PC-3 (cell line): ENCODE measurements at regions not wholly inside any gene's neighbourhood (a gene's known extent, or its start where the extent isn't known, plus 50 kb on each side); places are given as distances from the start of the nearest gene placed in this dataset.

ENCODE experiments used
- ATAC-seq: fragments of 200-7000 bp; cut with Tn5 transposase; 2 replicates; pipeline ENCODE4 v1.9.1; 2020; ENCODE audit warnings: mild to moderate bottlenecking, moderate library complexity
- BruUV-seq: library from RNA; stranded (reverse); fragments of 400-500 nt; replicated peaks from 2 replicates; lab custom pipeline; 2021; lab: Mats Ljungman, UMichigan
- CTCF ChIA-PET: fragments of 300-600 bp; sonication (Branson Sonifier 250); formaldehyde crosslinking; loops from one replicate; lab custom pipeline; 2022; ENCODE audit warnings: antibody characterized with exemption; lab: Charles Lee
- POLR2A ChIA-PET: fragments of 300-600 bp; sonication (Branson Sonifier 250); formaldehyde crosslinking; loops from one replicate; lab custom pipeline; 2022; ENCODE audit warnings: antibody characterized with exemption; ENCODE audit not compliant: unreplicated experiment; lab: Charles Lee
- DNase-seq: peaks from one replicate; pipeline ENCODE4 v3.0.0-alpha.2; 2015
- H2AFZ ChIP-seq: fragments of 300-600 bp; sonication (generic); 2 replicates; pipeline ENCODE4 v1.6.0; 2016; ENCODE audit warnings: antibody characterized with exemption, low read length
- H3F3A ChIP-seq: fragments of 300-600 bp; sonication (generic); one replicate; pipeline ENCODE4 v1.6.0; 2017; ENCODE audit warnings: antibody characterized with exemption, low read length, control low read depth, mild to moderate bottlenecking; ENCODE audit not compliant: unreplicated experiment
- H3K27ac ChIP-seq: fragments of 300-600 bp; sonication (generic); 2 replicates; pipeline ENCODE4 v1.5.1; 2016; ENCODE audit warnings: mild to moderate bottlenecking, low read length
- H3K27me3 ChIP-seq: fragments of 300-600 bp; sonication (generic); 2 replicates; pipeline ENCODE4 v1.6.1; 2016; ENCODE audit warnings: low read length, mixed read lengths
- H3K36me3 ChIP-seq: fragments of 300-600 bp; sonication (generic); 2 replicates; pipeline ENCODE4 v1.6.1; 2016; ENCODE audit warnings: low read depth, mixed run types, low read length, mixed read lengths
- H3K4me1 ChIP-seq: fragments of 300-600 bp; sonication (generic); 2 replicates; pipeline ENCODE4 v1.5.1; 2016; ENCODE audit warnings: low read length; ENCODE audit not compliant: insufficient read depth
- H3K4me2 ChIP-seq: fragments of 300-600 bp; sonication (generic); 2 replicates; pipeline ENCODE4 v1.6.0; 2016; ENCODE audit warnings: low read length
- H3K4me3 ChIP-seq: fragments of 300-600 bp; sonication (generic); 2 replicates; pipeline ENCODE4 v1.5.1; 2016; ENCODE audit warnings: mild to moderate bottlenecking, low read length, mixed read lengths
- H3K79me2 ChIP-seq: fragments of 300-600 bp; sonication (generic); 2 replicates; pipeline ENCODE4 v1.6.1; 2017; ENCODE audit warnings: low read length, mixed read lengths
- H3K9ac ChIP-seq: fragments of 300-600 bp; sonication (generic); 2 replicates; pipeline ENCODE4 v1.6.0; 2016; ENCODE audit warnings: mild to moderate bottlenecking, low read length
- H3K9me2 ChIP-seq: fragments of 300-600 bp; sonication (generic); replicated peaks from 2 replicates; pipeline ENCODE4 v1.6.1; 2016; ENCODE audit warnings: mixed run types, low read length, mixed read lengths
- H3K9me3 ChIP-seq: fragments of 300-600 bp; sonication (generic); 2 replicates; pipeline ENCODE4 v1.6.1; 2016; ENCODE audit warnings: low read length, mixed read lengths
- H4K20me1 ChIP-seq: fragments of 300-600 bp; sonication (generic); 2 replicates; pipeline ENCODE4 v1.6.1; 2016; ENCODE audit warnings: low read length, mixed read lengths
- EZH2 ChIP-seq: fragments of 300-600 bp; sonication (generic); IDR thresholded peaks from one replicate; pipeline ENCODE4 v1.6.1; 2017; ENCODE audit warnings: antibody characterized with exemption, mild to moderate bottlenecking, low read length; ENCODE audit not compliant: unreplicated experiment
- EZH2phosphoT487 ChIP-seq: fragments of 300-600 bp; sonication (generic); IDR thresholded peaks from 2 replicates; pipeline ENCODE4 v1.6.1; 2018; ENCODE audit warnings: mild to moderate bottlenecking, antibody characterized with exemption, low read length, borderline replicate concordance
- intact Hi-C: fragments of 100-400 bp; cut with micrococcal nuclease; formaldehyde crosslinking; loops from 2 replicates; pipeline ENCODE4 v1.9.0; 2023
- TF ChIP-seq, protein P1 (sequence below): fragments of 300-600 bp; sonication (generic); conservative IDR thresholded peaks from 2 replicates; pipeline ENCODE4 v1.5.1; 2017; ENCODE audit warnings: antibody characterized with exemption, low read depth, mild to moderate bottlenecking, low read length

DNA sequence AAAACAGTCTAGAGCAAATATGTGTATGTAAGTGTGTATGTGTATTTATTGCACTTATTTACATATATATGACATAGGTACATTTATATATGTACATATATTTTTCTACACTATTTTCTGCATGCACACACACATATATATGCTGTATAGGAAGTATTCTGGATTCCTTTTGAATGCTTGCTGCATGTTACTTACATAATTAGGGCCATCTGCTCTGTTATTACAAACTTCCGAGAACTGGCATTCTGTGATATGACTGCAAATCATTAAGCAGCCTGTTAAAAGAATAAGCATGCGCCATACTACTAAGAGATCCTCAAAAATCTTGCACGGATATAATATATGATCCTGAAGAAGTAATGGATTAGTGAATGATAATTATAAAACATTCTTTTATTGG is 1157.6 kb upstream of the TENM3 start:
- POLR2A ChIA-PET, result no interaction called here

DNA sequence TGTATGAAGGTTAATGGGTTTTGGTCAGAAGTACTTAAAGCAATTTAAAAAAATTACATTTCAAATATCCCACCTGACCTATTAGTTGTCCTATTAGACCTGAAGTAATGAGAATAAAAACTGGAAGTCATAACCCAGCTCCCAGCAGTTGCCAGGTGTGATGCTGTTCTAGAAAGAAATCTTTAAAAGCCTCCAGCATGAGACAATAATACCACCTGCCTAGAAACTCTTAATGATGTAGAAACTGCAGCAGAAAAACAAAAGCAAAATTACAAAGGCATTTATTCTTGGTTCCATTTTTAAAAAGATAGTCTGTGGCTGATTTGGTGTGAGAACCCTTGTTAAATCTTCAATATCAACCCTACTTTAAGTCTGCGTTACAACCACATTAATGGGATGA is 1137.7 kb upstream of the TENM3 start:
- Histone ChIP-seq H3K4me3 (no peak overlapping the region), H3K4me1 (no peaks in the 10 kb centered on the region), H3F3A (no peaks in the 10 kb centered on the region), H3K79me2 (no peaks in the 10 kb centered on the region), H3K27ac (no peak overlapping the region), H4K20me1 (no peaks in the 10 kb centered on the region), H3K9me2 (no peaks in the 10 kb centered on the region), H3K4me2 (no peak overlapping the region), H3K27me3 (no peaks in the 10 kb centered on the region), H3K9ac (no peak overlapping the region), H3K36me3 (no peaks in the 10 kb centered on the region), H2AFZ (no peak overlapping the region), H3K9me3 (no peaks in the 10 kb centered on the region)
- TF ChIP-seq, protein P1, sequence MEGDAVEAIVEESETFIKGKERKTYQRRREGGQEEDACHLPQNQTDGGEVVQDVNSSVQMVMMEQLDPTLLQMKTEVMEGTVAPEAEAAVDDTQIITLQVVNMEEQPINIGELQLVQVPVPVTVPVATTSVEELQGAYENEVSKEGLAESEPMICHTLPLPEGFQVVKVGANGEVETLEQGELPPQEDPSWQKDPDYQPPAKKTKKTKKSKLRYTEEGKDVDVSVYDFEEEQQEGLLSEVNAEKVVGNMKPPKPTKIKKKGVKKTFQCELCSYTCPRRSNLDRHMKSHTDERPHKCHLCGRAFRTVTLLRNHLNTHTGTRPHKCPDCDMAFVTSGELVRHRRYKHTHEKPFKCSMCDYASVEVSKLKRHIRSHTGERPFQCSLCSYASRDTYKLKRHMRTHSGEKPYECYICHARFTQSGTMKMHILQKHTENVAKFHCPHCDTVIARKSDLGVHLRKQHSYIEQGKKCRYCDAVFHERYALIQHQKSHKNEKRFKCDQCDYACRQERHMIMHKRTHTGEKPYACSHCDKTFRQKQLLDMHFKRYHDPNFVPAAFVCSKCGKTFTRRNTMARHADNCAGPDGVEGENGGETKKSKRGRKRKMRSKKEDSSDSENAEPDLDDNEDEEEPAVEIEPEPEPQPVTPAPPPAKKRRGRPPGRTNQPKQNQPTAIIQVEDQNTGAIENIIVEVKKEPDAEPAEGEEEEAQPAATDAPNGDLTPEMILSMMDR, result no peak
- no peak for TF ChIP-seq EZH2
- no peak for TF ChIP-seq EZH2phosphoT487
- POLR2A ChIA-PET, result no interaction called here
- DNase-seq, result no peak
- CTCF ChIA-PET, result no interaction called here
- no TSS peak for BruUV-seq
- ATAC-seq, result no peak
- intact Hi-C loops, result no loop called here

More for the DNA sequence above, 1157.6 kb upstream of the TENM3 start:
- no peak for TF ChIP-seq EZH2
- TF ChIP-seq, protein P1, result no peak
- TF ChIP-seq EZH2phosphoT487, result no peak
- Histone ChIP-seq H2AFZ (no peak overlapping the region), H3K9me3 (no peaks in the 10 kb centered on the region), H4K20me1 (no peaks in the 10 kb centered on the region), H3K4me1 (no peaks in the 10 kb centered on the region), H3K36me3 (no peaks in the 10 kb centered on the region), H3K4me2 (no peak overlapping the region), H3K27me3 (no peaks in the 10 kb centered on the region), H3K9ac (no peak overlapping the region), H3K79me2 (no peaks in the 10 kb centered on the region), H3K9me2 (no peaks in the 10 kb centered on the region), H3F3A (no peaks in the 10 kb centered on the region), H3K27ac (no peak overlapping the region), H3K4me3 (no peak overlapping the region)
- DNase-seq (no peak), ATAC-seq (no peak)
- no TSS peak for BruUV-seq
- CTCF ChIA-PET, result no interaction called here
- intact Hi-C loops, result no loop called here

DNA sequence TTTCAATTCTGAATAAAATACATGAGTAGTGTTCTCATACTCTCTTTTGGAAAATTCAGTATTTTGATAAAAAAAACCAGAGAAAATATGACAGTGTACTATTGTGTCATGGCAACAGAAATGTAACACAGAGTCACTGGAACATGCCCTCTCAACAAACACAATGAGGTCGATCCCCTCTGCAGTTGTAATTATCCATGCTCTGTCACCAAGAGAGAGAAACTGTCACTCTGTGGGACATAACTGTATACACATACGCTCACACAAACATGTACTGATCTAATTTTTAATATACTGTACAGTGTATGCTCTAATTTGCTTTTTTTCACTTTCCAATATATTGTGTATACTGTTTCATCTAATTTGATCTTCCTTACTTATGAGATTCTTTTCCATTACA is 1136.8 kb upstream of the TENM3 start:
- Histone ChIP-seq H3K9me3 (no peaks in the 10 kb centered on the region), H3K9me2 (no peaks in the 10 kb centered on the region), H3K27me3 (no peaks in the 10 kb centered on the region), H3K79me2 (no peaks in the 10 kb centered on the region), H3K4me1 (no peaks in the 10 kb centered on the region), H3K27ac (no peak overlapping the region), H3K9ac (no peak overlapping the region), H2AFZ (no peak overlapping the region), H3F3A (no peaks in the 10 kb centered on the region), H3K36me3 (no peaks in the 10 kb centered on the region), H3K4me3 (no peak overlapping the region), H3K4me2 (no peak overlapping the region), H4K20me1 (no peaks in the 10 kb centered on the region)
- ATAC-seq (no peak), DNase-seq (no peak)
- TF ChIP-seq EZH2 (no peak), EZH2phosphoT487 (no peak)
- TF ChIP-seq, protein P1, result no peak
- no TSS peak for BruUV-seq
- ChIA-PET POLR2A (no interaction called here), CTCF (no interaction called here)
- intact Hi-C loops, result no loop called here
